GM12891 (cell line): ENCODE measurements at regions not wholly inside any gene's neighbourhood (a gene's known extent, or its start where the extent isn't known, plus 50 kb on each side); places are given as distances from the start of the nearest gene placed in this dataset.
"Not testable (repeated sequence)": the region's sequence is repeated elsewhere in the genome, so short reads cannot be mapped to it uniquely, and the experiment has no call there.

Experiments used
- DNase-seq: peaks from one replicate; pipeline ENCODE4 v3.0.0; 2011; ENCODE audit warnings: low spot score; ENCODE audit not compliant: insufficient read length
- FAIRE-seq: peaks from 2 replicates; lab custom pipeline; 2011; peaks lifted over from hg19 to GRCh38; lab: Jason Lieb, UNC
- PAX5 ChIP-seq: IDR thresholded peaks from 2 replicates; pipeline ENCODE4 v1.6.1; 2011; ENCODE audit warnings: low read length, moderate library complexity, mild to moderate bottlenecking; ENCODE audit not compliant: insufficient read depth, severe bottlenecking
- POLR2A ChIP-seq: IDR thresholded peaks from 2 replicates; pipeline ENCODE4 v1.6.1; 2011; ENCODE audit warnings: low read depth, low read length, control low read depth
- POLR2AphosphoS5 ChIP-seq: IDR thresholded peaks from 2 replicates; pipeline ENCODE4 v1.6.1; 2011; ENCODE audit warnings: low read depth, low read length, control low read depth
- POU2F2 ChIP-seq: IDR thresholded peaks from 2 replicates; pipeline ENCODE4 v1.6.1; 2011; ENCODE audit warnings: low read depth, mild to moderate bottlenecking, control low read depth, low read length, moderate library complexity
- SPI1 ChIP-seq: IDR thresholded peaks from 2 replicates; pipeline ENCODE4 v1.6.1; 2011; ENCODE audit warnings: low read depth, low read length, control low read depth
- TAF1 ChIP-seq: IDR thresholded peaks from 2 replicates; pipeline ENCODE4 v1.6.1; 2011; ENCODE audit warnings: low read depth, low read length, control low read depth

DNA sequence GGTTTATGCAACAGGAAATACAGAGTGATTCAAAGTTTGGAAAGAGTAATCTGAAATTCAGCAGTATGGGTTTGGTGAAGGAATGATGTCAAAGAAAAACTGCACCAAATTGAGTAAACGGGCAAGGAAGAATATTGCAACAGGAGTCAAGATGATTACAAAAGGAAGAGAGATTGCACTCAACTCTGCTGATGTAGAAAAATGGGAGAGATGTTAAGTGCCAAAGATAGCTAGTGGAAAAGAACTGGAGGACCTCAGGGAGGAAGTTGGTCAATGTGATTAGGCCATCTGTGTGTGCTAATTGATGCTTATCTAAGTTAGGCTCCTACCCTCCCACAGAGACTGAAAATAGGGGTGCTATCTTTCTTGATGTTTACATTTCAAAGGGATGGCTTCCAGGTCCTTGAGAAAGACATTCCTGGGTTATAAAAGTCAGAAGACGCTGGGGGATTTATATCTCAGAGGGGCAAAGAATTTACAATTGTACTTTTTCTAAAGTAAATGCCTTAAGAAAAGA, 167.4 kb upstream of the FAM47A start:
- TF ChIP-seq SPI1 (no peak), POLR2A (no peak), POLR2AphosphoS5 (no peak), TAF1 (no peak), POU2F2 (no peak), PAX5 (no peak)
- DNase-seq = no peak
- FAIRE-seq = no peak

DNA sequence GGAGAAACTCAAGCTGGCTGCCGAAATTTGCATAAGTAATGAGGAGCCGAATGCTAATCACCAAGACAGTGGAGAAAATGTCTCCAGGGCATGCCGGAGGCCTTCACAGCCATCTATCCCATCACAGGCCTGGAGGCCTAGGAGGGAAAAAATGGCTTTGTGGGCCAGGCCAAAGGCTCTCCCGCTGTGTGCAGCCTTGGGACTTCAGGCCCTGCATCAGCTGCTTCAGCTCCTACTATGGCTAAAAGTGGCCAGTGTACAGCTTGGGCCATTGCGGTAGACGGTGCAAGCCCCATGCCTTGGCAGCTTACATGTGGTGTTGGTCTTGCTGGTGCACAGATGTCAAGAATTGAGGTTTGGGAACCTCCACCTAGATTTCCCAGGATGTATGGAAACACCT, 162.6 kb upstream of the FAM47A start:
- FAIRE-seq = no peak
- TF ChIP-seq TAF1 (no peak), POLR2AphosphoS5 (no peak), POLR2A (no peak), SPI1 (no peak), PAX5 (no peak), POU2F2 (no peak)
- DNase-seq = no peak

DNA sequence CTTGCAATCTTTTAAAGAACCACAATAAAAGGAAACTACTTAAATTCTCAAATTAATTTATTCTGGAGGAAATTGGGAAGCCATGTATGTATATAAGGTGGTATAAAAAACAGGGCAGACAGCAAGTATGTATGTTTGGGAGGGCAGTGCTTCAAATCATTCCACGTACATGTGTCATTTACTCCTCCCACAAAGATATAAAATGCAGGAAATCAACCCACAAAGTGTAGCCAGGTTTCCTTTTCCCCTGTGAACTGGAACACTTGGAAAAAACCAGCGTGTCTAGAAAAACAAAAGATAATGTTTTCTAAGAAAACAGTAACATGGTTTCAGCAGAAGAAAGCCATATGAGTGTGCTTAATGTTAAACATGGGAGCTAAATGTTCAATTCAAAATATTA, 156.7 kb upstream of the FAM47A start:
- DNase-seq = no peak

DNA sequence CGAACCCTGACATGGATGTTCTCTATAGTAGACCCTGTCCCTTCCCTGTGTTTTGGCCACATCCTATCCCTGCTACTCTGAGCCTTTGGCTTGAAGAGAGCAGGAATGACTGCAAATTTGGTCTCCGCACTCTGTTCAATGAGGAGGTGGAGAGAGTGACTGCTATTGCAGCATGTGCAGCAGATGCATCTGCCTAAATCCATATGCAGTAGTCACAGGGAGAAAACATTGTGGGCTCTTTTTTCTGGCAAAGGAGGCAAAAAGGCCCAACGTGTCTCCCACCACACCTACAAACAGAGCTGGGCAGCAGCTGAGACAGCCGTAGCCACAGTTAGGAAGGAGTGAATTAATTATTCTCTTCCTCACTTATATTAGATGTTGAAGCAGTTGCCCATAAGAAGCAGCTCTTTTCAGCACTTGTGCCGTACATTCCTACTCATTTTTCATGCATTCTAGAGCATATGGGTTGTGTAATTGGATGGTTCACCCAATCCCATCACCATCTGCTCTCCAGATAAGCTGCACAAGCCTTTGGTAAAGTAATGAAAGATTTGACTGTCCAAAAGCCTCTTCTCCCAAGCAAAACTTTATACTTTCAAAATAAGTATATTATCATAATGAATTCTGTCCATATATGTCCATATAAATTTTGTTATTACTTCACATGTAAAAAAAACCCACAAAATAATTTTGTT, 147.9 kb upstream of the FAM47A start:
- no peak for DNase-seq
- TF ChIP-seq POLR2AphosphoS5 (no peak), POLR2A (no peak), TAF1 (no peak), PAX5 (no peak), SPI1 (no peak), POU2F2 (no peak)
- FAIRE-seq = no peak

More for the DNA sequence above, 156.7 kb upstream of the FAM47A start:
- FAIRE-seq = no peak
- TF ChIP-seq TAF1 = no peak
- TF ChIP-seq POU2F2 = no peak
- no peak for TF ChIP-seq SPI1
- no peak for TF ChIP-seq PAX5
- TF ChIP-seq POLR2AphosphoS5 = no peak
- TF ChIP-seq POLR2A = no peak

DNA sequence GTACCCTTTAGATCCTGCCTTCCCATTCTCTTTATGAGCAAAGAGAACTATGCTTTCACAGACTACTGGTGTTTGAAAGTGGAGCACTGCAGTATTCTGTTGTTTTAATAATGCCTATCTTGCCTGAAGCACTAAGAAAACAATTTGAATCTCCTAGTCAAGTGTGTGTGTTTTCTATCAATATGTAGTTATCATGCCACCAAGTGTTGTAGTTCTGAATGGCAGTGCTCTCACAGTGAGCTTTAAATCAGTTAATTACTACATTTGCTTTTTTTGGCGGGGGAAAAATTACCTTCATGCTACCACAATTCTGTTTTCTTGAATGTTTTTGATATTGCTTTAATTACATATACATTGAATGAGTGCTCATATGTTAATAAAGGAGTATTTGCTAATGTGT, 143.6 kb upstream of the FAM47A start:
- FAIRE-seq = no peak
- no peak for DNase-seq

DNA sequence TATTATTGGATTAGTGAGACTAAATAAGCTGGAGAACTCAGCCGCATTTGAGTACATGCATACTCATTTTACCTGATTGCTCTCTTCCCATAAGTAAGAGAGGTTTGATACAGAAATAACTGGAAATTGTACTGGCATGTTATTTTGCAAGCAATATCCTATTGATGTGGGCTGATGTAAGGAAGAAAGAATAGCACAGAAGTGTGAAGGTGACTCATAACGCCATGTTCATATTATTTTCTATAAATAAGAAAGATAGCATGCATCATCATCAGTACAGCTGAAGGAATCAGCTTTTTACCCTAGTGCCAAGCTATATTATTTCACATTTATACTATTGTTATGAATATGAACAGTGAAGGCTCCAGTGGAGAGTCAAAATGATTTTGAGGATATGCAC, 138.3 kb upstream of the FAM47A start:
- no peak for FAIRE-seq
- TF ChIP-seq PAX5 (no peak), TAF1 (no peak), POLR2AphosphoS5 (no peak), POU2F2 (no peak), SPI1 (no peak), POLR2A (no peak)
- no peak for DNase-seq

More for the DNA sequence above, 143.6 kb upstream of the FAM47A start:
- TF ChIP-seq POU2F2 (no peak), SPI1 (no peak), POLR2AphosphoS5 (no peak), PAX5 (no peak), TAF1 (no peak), POLR2A (no peak)

DNA sequence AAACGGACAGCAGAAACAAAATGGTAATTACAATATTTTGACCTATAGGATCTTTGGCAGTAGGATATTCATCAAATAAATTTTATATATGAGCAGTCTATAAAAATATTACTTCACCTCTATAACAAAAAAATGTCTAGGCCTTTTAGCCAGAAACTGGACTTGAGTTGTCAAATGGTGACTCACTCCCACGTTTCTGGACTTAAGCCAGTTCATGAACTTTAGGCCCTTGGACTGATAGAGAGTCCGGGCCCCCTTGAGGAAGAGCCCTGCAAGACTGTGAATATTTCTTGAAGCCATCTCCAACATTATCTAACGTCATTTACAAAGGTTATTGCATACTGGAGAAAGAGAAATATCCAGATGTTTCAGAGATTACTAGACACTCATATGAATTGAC, 106.8 kb upstream of the FAM47A start:
- FAIRE-seq (no peak), DNase-seq (no peak)
- TF ChIP-seq TAF1 = no peak
- TF ChIP-seq POU2F2 = no peak
- no peak for TF ChIP-seq SPI1
- no peak for TF ChIP-seq POLR2A
- TF ChIP-seq PAX5 = no peak
- TF ChIP-seq POLR2AphosphoS5 = no peak

DNA sequence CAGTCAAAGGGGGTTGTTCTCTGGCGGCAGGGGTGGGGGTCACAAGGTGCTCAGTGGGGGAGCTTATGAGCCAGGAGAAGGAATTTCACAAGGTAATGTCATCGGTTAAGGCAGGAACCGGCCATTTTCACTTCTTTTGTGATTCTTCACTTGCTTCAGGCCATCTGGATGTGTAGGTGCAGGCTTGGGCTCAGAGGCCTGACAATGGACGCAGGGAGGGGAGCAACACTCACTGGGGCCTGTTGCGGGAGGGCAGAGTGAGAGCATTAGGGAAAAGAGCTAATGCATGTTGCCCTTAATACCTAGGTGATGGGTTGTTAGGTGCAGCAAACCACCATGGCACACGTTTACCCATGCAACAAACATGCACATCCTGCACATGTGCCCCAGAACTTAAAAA, 98.0 kb upstream of the FAM47A start:
- FAIRE-seq, DNase-seq: not testable (repeated sequence)

DNA sequence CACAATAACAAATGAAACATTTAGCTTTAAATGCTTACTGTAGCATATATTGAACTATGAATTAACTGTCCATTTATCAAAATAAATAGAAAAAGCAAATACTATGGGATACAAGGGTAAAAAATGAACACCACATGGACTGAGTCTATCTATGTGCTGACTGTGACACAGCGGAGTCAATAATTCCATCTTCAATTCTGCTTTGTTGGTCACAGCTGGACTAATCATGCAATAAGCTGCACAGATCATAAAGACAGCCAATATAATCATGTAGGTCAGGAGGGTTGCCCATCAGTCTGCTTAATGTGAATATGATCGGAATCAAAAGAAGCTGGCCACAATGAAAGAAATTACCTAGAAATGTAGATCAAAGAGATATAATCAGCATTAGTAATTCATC, 95.7 kb upstream of the FAM47A start:
- no peak for FAIRE-seq
- TF ChIP-seq TAF1 (no peak), POLR2A (no peak), POU2F2 (no peak)
- DNase-seq = no peak

DNA sequence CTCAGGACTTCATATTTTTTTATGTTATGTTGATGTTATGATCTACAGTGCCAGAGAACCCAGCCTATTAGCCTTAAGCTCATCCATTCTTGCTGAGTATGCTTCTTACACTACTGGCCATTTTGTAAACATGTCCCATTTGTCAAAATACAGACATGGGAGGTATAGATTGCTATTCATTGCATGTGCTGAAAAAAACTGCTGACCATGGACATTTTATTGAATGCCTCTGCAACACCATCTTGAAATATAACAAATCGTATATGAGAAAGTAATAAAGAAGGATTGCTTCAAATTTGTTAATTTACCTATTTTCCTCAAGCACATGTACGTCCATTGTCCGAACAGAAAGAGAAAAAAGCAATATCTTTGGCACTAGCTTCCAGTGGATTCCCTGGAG, 91.5 kb upstream of the FAM47A start:
- FAIRE-seq = no peak
- TF ChIP-seq POLR2A = no peak
- no peak for TF ChIP-seq SPI1
- TF ChIP-seq PAX5 = no peak
- TF ChIP-seq POLR2AphosphoS5 = no peak
- no peak for TF ChIP-seq TAF1
- no peak for TF ChIP-seq POU2F2
- DNase-seq = no peak
